GM10266 (cell line): ENCODE measurements at regions not wholly inside any gene's neighbourhood (a gene's known extent, or its start where the extent isn't known, plus 50 kb on each side); places are given as distances from the start of the nearest gene placed in this dataset.

Experiments used
- DNase-seq: peaks from one replicate; pipeline ENCODE4 v3.0.0; 2012; ENCODE audit errors: extremely low spot score
- TF ChIP-seq, protein P1 (sequence below): IDR thresholded peaks from 2 replicates; pipeline ENCODE4 v1.5.1; 2012; ENCODE audit warnings: mild to moderate bottlenecking, low read depth; ENCODE audit not compliant: control insufficient read depth, insufficient read depth; ENCODE audit errors: missing control alignments

DNA sequence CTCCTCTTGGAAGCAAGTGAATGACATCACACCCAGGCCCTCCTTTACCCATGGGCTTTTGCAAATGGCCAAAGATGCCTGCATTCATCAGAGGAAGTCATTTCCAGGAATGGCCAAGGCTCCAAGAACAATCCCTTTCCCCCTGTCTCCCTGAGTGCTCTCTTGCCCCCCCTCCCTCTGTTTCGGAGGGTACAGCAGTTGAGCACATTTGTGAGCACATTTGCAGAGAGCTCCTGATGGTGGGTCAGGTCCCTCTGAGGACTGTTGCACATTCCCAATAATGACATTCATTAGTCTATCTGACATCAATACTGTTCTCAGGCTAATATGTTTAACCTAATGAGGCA lies 113.4 kb downstream of the MATN1 start:
- DNase-seq: no peak
- TF ChIP-seq, protein P1, sequence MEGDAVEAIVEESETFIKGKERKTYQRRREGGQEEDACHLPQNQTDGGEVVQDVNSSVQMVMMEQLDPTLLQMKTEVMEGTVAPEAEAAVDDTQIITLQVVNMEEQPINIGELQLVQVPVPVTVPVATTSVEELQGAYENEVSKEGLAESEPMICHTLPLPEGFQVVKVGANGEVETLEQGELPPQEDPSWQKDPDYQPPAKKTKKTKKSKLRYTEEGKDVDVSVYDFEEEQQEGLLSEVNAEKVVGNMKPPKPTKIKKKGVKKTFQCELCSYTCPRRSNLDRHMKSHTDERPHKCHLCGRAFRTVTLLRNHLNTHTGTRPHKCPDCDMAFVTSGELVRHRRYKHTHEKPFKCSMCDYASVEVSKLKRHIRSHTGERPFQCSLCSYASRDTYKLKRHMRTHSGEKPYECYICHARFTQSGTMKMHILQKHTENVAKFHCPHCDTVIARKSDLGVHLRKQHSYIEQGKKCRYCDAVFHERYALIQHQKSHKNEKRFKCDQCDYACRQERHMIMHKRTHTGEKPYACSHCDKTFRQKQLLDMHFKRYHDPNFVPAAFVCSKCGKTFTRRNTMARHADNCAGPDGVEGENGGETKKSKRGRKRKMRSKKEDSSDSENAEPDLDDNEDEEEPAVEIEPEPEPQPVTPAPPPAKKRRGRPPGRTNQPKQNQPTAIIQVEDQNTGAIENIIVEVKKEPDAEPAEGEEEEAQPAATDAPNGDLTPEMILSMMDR: no peak

DNA sequence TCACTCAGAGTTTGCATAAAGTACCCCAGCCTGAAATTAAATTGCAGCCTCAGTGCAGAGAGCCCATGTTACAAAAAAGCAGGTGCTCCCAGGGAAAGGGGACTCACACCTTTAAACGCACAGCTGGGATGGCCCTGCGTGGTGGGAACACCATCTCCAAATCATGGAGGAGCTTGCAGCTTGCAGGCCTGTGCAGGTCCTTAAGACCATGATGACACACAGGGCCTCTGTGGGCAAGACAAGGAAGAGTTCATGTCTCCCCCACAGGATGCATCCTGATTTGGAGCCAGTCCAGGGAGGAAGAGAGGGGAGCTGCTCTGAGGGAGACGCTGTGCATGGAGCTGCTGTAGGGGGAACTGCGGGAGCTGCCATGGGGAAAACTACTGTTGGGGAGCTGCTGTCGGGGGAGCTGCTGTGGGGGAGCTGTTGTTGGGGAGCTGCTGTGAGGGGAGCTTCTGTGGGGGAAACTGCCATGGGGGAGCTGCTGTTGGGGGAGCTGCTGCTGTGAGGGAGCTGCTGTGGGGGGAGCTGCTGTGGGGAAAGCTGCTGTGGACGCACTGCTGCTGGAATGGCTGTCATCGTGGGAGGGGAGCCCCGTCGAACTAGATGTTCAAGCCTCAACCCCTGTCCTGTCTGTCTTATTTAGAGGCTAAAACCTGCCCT lies 113.9 kb downstream of the MATN1 start:
- no peak for DNase-seq
- TF ChIP-seq, protein P1: no peak

DNA sequence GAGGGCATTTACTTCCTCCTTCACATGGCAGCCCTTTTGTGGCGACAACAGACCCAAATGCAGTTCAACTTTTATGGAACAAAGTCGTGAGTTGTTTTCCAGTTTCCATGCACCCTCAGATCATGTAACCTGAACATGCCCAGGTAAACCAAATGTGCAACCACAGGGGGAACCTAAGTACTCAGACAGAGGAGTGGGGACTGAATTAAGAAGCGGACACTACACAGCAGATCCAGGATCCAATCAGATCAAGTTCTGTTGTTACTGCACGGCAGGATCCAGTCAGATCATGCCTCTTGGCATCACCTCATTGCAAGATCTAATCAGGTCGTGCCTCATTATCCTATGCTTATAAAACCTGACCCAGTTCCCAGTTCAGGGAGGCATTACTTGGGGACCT lies 115.7 kb downstream of the MATN1 start:
- DNase-seq: no peak
- TF ChIP-seq, protein P1: no peak

DNA sequence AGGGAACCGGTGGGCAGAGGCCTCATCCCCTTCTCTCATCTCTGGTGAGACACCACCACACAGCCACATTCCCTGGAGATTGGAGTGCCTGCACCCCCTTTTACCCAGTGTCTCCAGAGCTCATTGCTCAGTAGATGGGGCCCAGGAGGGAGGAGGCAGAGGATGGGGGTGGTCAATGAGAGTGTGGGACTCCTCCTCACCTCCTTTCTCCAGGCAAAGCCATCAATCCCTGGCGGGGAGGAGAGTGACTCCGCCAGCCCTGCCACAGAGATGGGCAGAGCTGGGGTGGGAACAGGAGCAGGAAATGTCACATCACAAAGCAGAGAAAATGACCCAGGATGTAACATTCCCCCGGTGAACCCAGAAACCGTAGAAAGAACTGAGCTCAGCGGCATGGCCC lies 117.2 kb downstream of the MATN1 start:
- no peak for DNase-seq
- TF ChIP-seq, protein P1: no peak

DNA sequence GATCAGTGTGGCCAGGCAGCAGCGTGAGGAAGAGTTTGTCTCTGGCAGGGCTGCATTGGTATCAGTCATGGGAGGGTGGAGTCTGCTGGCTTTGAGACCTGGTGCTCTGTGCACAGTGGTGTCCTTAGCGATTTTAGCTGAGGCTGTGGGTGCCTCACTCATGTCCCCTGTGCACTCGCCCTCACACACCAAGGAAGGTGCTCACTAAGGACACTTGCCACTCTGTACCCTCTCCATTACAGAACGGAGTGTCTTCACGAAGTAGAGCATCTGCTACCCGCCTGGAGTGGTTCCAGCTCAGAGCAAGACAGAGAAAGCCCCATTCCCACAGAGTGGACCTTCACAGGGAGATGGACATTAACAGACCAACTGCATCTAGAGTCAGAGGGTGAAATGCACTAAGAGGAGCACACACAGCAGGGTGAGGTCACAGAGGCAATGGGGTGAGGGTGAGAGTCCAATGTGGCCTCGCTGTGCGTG lies 117.9 kb downstream of the MATN1 start:
- TF ChIP-seq, protein P1: no peak
- no peak for DNase-seq

DNA sequence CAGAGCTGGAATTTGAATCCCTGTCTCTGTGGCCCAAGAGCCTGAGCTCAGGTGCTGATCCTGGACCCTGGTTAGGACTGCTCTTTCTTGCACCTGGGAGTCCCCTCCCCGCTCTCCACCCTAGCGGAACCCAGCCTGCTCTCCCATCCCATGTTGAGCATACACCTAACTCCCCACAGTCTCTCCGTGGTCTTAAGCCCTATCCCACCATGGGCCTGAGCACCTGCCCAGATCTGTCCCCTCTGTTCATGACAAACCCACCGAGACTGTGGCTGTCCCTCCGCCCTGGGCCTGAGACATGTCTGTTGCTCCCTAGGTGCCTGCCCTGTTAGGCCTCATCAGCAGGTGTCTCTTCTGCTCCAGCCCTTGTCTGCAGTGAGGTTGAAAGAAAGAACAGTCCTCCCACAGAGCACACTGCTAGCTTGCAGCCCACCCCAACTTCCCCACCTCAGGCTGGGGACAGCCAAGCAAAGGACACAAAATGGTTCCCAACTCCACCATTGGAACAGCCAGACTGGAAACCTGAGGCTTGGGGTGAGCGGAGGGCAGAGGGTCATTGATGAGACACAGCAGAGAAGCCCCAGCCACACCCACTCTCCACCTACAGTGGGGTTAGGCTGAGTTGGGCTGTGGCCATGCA lies 118.5 kb downstream of the MATN1 start:
- DNase-seq: no peak
- TF ChIP-seq, protein P1: no peak

DNA sequence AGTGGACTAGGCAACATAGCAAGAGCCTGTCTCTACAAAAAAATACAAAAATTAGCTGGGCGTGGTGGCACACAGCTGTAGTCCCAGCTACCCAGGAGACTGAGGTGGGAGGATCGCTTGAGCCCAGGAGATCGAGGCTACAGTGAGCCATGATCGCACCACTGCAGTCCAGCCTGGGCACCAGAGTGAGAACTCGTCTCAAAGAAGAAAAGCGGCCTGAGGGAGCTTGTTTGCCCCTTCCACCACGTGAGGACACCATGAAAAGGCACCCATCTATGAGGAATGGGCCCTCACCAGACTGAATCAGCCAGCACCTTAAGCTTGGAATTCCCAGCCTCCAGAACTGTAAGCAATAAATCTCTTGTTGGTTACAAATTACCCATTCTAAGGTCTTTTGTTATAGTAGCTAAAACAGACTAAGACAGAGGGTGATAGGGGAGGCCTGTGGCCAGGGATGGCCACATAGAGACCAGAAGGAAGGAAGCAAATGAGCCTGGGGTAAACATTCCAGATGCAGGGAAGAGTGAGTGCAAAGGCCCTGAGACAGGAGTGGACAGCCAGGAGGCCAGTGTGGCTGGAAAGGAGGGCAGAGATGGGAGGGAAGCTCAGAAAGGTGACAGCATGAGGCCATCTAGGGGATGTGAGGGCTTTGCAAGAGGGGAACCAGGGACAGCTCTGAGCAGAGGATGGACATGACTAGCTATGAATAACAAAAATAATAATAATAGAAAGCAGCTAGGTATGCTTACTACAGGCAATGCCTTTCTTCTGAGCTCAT lies 120.1 kb downstream of the MATN1 start:
- no peak for DNase-seq
- TF ChIP-seq, protein P1: no peak
